ENCODE measurements at regions not wholly inside any gene's neighbourhood (a gene's known extent, or its start where the extent isn't known, plus 50 kb on each side); places are given as distances from the start of the nearest gene placed in this dataset.

GRCh38 chr3:102885289-102885688, 450.5 kb downstream of the ZPLD1 start:
- Histone ChIP-seq H3K9me1 (ENCODE audit: control insufficient read depth, extremely low read depth, insufficient read depth, low read length) (no peaks in the 10 kb centered on the region), H3K27ac (ENCODE audit: control insufficient read depth, insufficient read depth, low read length) (no peak overlapping the region), H3K4me1 (ENCODE audit: control insufficient read depth, extremely low read depth, insufficient read depth, low read length) (no peaks in the 10 kb centered on the region), H3K9me3 (ENCODE audit: control insufficient read depth, low read depth, low read length) (no peaks in the 10 kb centered on the region), H3K9ac (ENCODE audit: control insufficient read depth, extremely low read depth, insufficient read depth, low read length) (no peak overlapping the region), H3K4me2 (ENCODE audit: control insufficient read depth, extremely low read depth, insufficient read depth, low read depth, low read length) (no peak overlapping the region), H3K36me3 (ENCODE audit: control insufficient read depth in 2 of 2, extremely low read depth in 1 of 2, insufficient read depth in 2 of 2, low read length in 2 of 2) (no peaks in the 10 kb centered on the region), H3K27me3 (ENCODE audit: control insufficient read depth, extremely low read depth, insufficient read depth, low read length) (no peaks in the 10 kb centered on the region), H2AFZ (ENCODE audit: control insufficient read depth, low read length) (no peak overlapping the region), H4K20me1 (ENCODE audit: control insufficient read depth, extremely low read depth, insufficient read depth, low read length) (no peaks in the 10 kb centered on the region), H3K4me3 (ENCODE audit: control insufficient read depth in 2 of 3, extremely low read depth in 1 of 3, insufficient read depth in 2 of 3, low read depth in 1 of 3, low read length in 3 of 3) (no peak overlapping the region), H3K79me2 (ENCODE audit: control insufficient read depth, insufficient read depth, low read length) (no peaks in the 10 kb centered on the region)
- dilution Hi-C loops (cut with MboI; ENCODE audit: extremely low pct_ligation_motif_present, low sequenced_read_pairs) = no loop called here
- TF ChIP-seq EZH2 (IDR thresholded peaks at IDR 0.05; ENCODE audit: low read length) = no peak
- no peak for TF ChIP-seq CTCF (optimal IDR thresholded peaks at IDR 0.05 in 1 of 3, IDR thresholded peaks at IDR 0.05 in 1 of 3, conservative IDR thresholded peaks at IDR 0.05 in 1 of 3; ENCODE audit: extremely low read depth in 1 of 3, insufficient read depth in 2 of 3, low read length in 3 of 3)
- FAIRE-seq = no peak
- DNase-seq (ENCODE audit: low read depth, low spot score) = no peak

DNA sequence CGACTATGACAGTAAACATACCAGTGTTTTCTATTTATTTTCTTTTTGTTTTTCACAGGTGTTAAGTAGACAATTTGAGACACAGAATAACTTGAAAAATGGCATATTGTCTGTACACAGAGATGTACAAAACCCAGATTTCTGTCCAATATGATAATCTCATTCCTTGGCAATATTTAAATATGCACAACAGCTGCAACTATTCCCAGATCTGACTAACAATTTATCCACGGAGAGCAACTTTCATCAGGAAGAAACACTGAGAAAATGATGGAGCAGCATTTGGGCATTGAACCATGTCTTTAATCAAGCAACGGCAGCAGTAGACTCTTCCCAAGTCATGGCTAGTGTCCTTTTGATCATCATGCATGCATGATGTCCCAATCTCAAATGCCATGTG, 452.6 kb downstream of the ZPLD1 start:
- H3K4me2 ChIP-seq (ENCODE audit: control insufficient read depth, extremely low read depth, insufficient read depth, low read depth, low read length) = no peak overlapping the region
- TF ChIP-seq EZH2 (IDR thresholded peaks at IDR 0.05; ENCODE audit: low read length) (no peak), CTCF (optimal IDR thresholded peaks at IDR 0.05 in 1 of 3, IDR thresholded peaks at IDR 0.05 in 1 of 3, conservative IDR thresholded peaks at IDR 0.05 in 1 of 3; ENCODE audit: extremely low read depth in 1 of 3, insufficient read depth in 2 of 3, low read length in 3 of 3) (no peak)
- no peak overlapping the region for H2AFZ ChIP-seq (ENCODE audit: control insufficient read depth, low read length)
- DNase-seq (ENCODE audit: low read depth, low spot score) (no peak), FAIRE-seq (no peak)
- H3K4me1 ChIP-seq (ENCODE audit: control insufficient read depth, extremely low read depth, insufficient read depth, low read length) = no peaks in the 10 kb centered on the region
- H3K9me3 ChIP-seq (ENCODE audit: control insufficient read depth, low read depth, low read length) = no peaks in the 10 kb centered on the region
- no peak overlapping the region for H3K27ac ChIP-seq (ENCODE audit: control insufficient read depth, insufficient read depth, low read length)
- H3K79me2 ChIP-seq (ENCODE audit: control insufficient read depth, insufficient read depth, low read length) = no peaks in the 10 kb centered on the region
- dilution Hi-C loops (cut with MboI; ENCODE audit: extremely low pct_ligation_motif_present, low sequenced_read_pairs) = no loop called here
- no peaks in the 10 kb centered on the region for H3K36me3 ChIP-seq (ENCODE audit: control insufficient read depth in 2 of 2, extremely low read depth in 1 of 2, insufficient read depth in 2 of 2, low read length in 2 of 2)
- H3K9me1 ChIP-seq (ENCODE audit: control insufficient read depth, extremely low read depth, insufficient read depth, low read length) = no peaks in the 10 kb centered on the region
- H3K27me3 ChIP-seq (ENCODE audit: control insufficient read depth, extremely low read depth, insufficient read depth, low read length) = no peaks in the 10 kb centered on the region
- no peaks in the 10 kb centered on the region for H4K20me1 ChIP-seq (ENCODE audit: control insufficient read depth, extremely low read depth, insufficient read depth, low read length)
- H3K4me3 ChIP-seq (ENCODE audit: control insufficient read depth in 2 of 3, extremely low read depth in 1 of 3, insufficient read depth in 2 of 3, low read depth in 1 of 3, low read length in 3 of 3) = no peak overlapping the region
- no peak overlapping the region for H3K9ac ChIP-seq (ENCODE audit: control insufficient read depth, extremely low read depth, insufficient read depth, low read length)
